ENCODE measurements at regions not wholly inside any gene's neighbourhood (a gene's known extent, or its start where the extent isn't known, plus 50 kb on each side); places are given as distances from the start of the nearest gene placed in this dataset.
"Not testable (repeated sequence)": the region's sequence is repeated elsewhere in the genome, so short reads cannot be mapped to it uniquely, and the experiment has no call there.

GRCh38 chr10:113496111-113497109 is 56.4 kb upstream of the HABP2 start:
- no peak for DNase-seq

GRCh38 chr10:113497198-113497597 is 55.7 kb upstream of the HABP2 start:
- DNase-seq: no peak

- DNase-seq: no peak
Measured at GRCh38 chr10:113498997-113499396, 53.9 kb upstream of the HABP2 start.

DNA sequence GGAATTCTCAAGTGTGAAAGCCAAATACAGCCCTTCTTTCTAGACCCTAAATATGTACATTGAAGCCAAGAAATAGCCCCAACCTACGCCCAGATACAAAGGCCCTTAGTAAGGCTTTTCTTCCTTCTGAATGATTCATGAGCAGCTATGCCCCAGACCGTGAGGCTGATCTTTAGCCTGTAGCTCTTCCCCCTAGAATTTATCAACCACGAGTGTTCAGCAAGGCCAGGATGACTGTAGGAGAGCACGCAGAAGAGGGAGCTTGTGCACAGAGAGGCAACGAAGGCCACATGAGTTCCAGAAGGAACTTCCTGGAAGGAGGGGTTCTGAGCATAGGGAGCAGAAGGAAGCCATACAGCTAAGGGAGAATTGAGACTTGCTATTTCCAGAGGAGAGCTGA is 53.0 kb upstream of the HABP2 start:
- no peak for DNase-seq

DNA sequence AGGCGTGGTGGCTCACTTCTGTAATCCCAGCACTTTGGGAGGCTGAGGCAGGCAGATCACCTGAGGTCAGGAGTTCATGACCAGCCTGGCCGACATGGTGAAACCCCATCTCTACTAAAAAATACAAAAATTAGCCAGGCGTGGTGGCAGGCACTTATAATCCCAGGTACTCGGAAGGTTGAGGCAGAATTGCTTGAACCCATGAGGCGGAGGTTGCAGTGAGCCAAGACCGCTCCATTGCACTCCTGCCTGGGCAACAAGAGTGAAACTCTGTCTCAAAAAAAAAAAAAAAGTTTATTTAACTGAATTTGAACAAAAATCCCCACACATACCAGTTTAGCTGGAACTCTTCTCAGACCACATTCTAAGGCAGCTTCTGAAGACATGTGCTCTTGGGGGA is 51.8 kb upstream of the HABP2 start:
- not testable (repeated sequence) for DNase-seq
